SK-N-SH treated with all-trans-retinoic acid at 6 μM for 48 hours (cell line): ENCODE measurements at regions not wholly inside any gene's neighbourhood (a gene's known extent, or its start where the extent isn't known, plus 50 kb on each side); places are given as distances from the start of the nearest gene placed in this dataset.

ENCODE experiments used
- ATAC-seq: fragments of 200-7000 bp; cut with Tn5 transposase; 3 replicates; pipeline ENCODE4 v1.9.1; 2020; ENCODE audit warnings: mild to moderate bottlenecking, moderate library complexity
- ARNTL ChIP-seq: fragments of 450-650 bp; formaldehyde crosslinking; IDR thresholded peaks from 2 replicates; pipeline ENCODE4 v1.5.0; 2020; ENCODE audit warnings: low read depth, mild to moderate bottlenecking, moderate library complexity, borderline replicate concordance
- BACH2 ChIP-seq: fragments of 250-450 bp; sonication (Bioruptor Pico); IDR thresholded peaks from 2 replicates; pipeline ENCODE4 v1.9.0; 2021; ENCODE audit warnings: mild to moderate bottlenecking, borderline replicate concordance
- CREB5 ChIP-seq: fragments of 250-450 bp; sonication (Bioruptor Pico); IDR thresholded peaks from 2 replicates; pipeline ENCODE4 v1.5.1; 2020; ENCODE audit warnings: low read depth, mild to moderate bottlenecking, moderate library complexity
- CSDC2 ChIP-seq: fragments of 250-450 bp; sonication (Bioruptor Pico); IDR thresholded peaks from 2 replicates; pipeline ENCODE4 v1.5.0; 2020; ENCODE audit warnings: mild to moderate bottlenecking, moderate library complexity
- CSRNP3 ChIP-seq: fragments of 250-450 bp; sonication (Bioruptor Pico); IDR thresholded peaks from 2 replicates; pipeline ENCODE4 v1.5.1; 2021; ENCODE audit warnings: mild to moderate bottlenecking, moderate library complexity
- GLIS3 ChIP-seq: fragments of 250-450 bp; sonication (Bioruptor Pico); IDR thresholded peaks from 2 replicates; pipeline ENCODE4 v1.5.0; 2020; ENCODE audit warnings: mild to moderate bottlenecking, moderate library complexity
- ISL1 ChIP-seq: fragments of 250-450 bp; sonication (Bioruptor Pico); IDR thresholded peaks from 2 replicates; pipeline ENCODE4 v2.1.2; 2022; ENCODE audit warnings: mild to moderate bottlenecking, moderate library complexity
- OSR1 ChIP-seq: fragments of 250-450 bp; sonication (Bioruptor Pico); IDR thresholded peaks from 2 replicates; pipeline ENCODE4 v1.8.0; 2022; ENCODE audit warnings: moderate library complexity, mild to moderate bottlenecking, inconsistent platforms
- PATZ1 ChIP-seq: fragments of 250-450 bp; sonication (Bioruptor Pico); IDR thresholded peaks from 2 replicates; pipeline ENCODE4 v1.8.0; 2020; ENCODE audit warnings: mild to moderate bottlenecking, moderate library complexity, borderline replicate concordance
- POU6F1 ChIP-seq: fragments of 250-450 bp; sonication (Bioruptor Pico); IDR thresholded peaks from 2 replicates; pipeline ENCODE4 v1.8.0; 2021; ENCODE audit warnings: low read depth, mild to moderate bottlenecking, moderate library complexity, borderline replicate concordance
- PPARA ChIP-seq: fragments of 250-450 bp; sonication (Bioruptor Pico); IDR thresholded peaks from 2 replicates; pipeline ENCODE4 v1.5.0; 2020; ENCODE audit warnings: mild to moderate bottlenecking, borderline replicate concordance
- RARB ChIP-seq: fragments of 250-450 bp; sonication (Bioruptor Pico); IDR thresholded peaks from 2 replicates; pipeline ENCODE4 v1.8.0; 2021; ENCODE audit warnings: mild to moderate bottlenecking, moderate library complexity
- SNAI2 ChIP-seq: fragments of 250-450 bp; sonication (Bioruptor Pico); IDR thresholded peaks from 2 replicates; pipeline ENCODE4 v1.5.0; 2020; ENCODE audit warnings: mild to moderate bottlenecking, moderate library complexity
- TCF4 ChIP-seq: fragments of 250-450 bp; sonication (Bioruptor Pico); IDR thresholded peaks from 2 replicates; pipeline ENCODE4 v1.8.0; 2021; ENCODE audit warnings: mild to moderate bottlenecking, moderate library complexity, borderline replicate concordance
- TOX ChIP-seq: fragments of 250-450 bp; sonication (Bioruptor Pico); IDR thresholded peaks from 2 replicates; pipeline ENCODE4 v1.8.0; 2021; ENCODE audit warnings: mild to moderate bottlenecking, moderate library complexity, borderline replicate concordance
- TSHZ2 ChIP-seq: fragments of 250-450 bp; sonication (Bioruptor Pico); IDR thresholded peaks from 2 replicates; pipeline ENCODE4 v1.5.0; 2020; ENCODE audit warnings: mild to moderate bottlenecking, moderate library complexity
- ZC3H10 ChIP-seq: fragments of 250-450 bp; sonication (Bioruptor Pico); IDR thresholded peaks from 2 replicates; pipeline ENCODE4 v1.5.1; 2021; ENCODE audit warnings: mild to moderate bottlenecking, moderate library complexity
- ZNF70 ChIP-seq: fragments of 450-650 bp; formaldehyde crosslinking; IDR thresholded peaks from 2 replicates; pipeline ENCODE4 v1.5.0; 2020; ENCODE audit warnings: mild to moderate bottlenecking, moderate library complexity

- no peak for TF ChIP-seq TSHZ2 (CRISPR knock-in tag)
- no peak for TF ChIP-seq GLIS3
- no peak for TF ChIP-seq CSRNP3 (CRISPR knock-in tag)
- no peak for TF ChIP-seq CREB5
- no peak for TF ChIP-seq ZC3H10 (CRISPR knock-in tag)
- TF ChIP-seq, all 23 proteins: peak for 0
Measured at GRCh38 chrX:87045352-87045751, 472.2 kb upstream of the KLHL4 start (continued).

GRCh38 chrX:87049567-87049966 lies 468.0 kb upstream of the KLHL4 start:
- ATAC-seq = no peak
- TF ChIP-seq TCF4 (no peak), PATZ1 (CRISPR knock-in tag) (no peak), CSRNP3 (CRISPR knock-in tag) (no peak)

- no peak for ATAC-seq
- TF ChIP-seq BACH2 (CRISPR knock-in tag) (no peak), CSDC2 (CRISPR knock-in tag) (no peak), SNAI2 (no peak), ZNF70 (no peak), OSR1 (CRISPR knock-in tag) (no peak), ARNTL (CRISPR knock-in tag) (no peak), GLIS3 (no peak)
Measured at GRCh38 chrX:87063642-87064041, 454.0 kb upstream of the KLHL4 start.

GRCh38 chrX:87064502-87064901 lies 453.1 kb upstream of the KLHL4 start:
- ATAC-seq = no peak
- no peak for TF ChIP-seq BACH2 (CRISPR knock-in tag)
- no peak for TF ChIP-seq CREB5
- TF ChIP-seq CSDC2 (CRISPR knock-in tag) = no peak
- TF ChIP-seq TOX (CRISPR knock-in tag) = no peak
- TF ChIP-seq PPARA = no peak
- no peak for TF ChIP-seq RARB
- no peak for TF ChIP-seq ARNTL (CRISPR knock-in tag)
- no peak for TF ChIP-seq SNAI2
- TF ChIP-seq POU6F1 (CRISPR knock-in tag) = no peak
- TF ChIP-seq ISL1 (CRISPR knock-in tag) = no peak
